H1 (cell line): ENCODE measurements at regions not wholly inside any gene's neighbourhood (a gene's known extent, or its start where the extent isn't known, plus 50 kb on each side); places are given as distances from the start of the nearest gene placed in this dataset.

ENCODE experiments used
- CTCF ChIA-PET: fragments of 300-600 bp; sonication (Branson Sonifier 250); formaldehyde crosslinking; loops from one replicate; lab custom pipeline; 2021; ENCODE audit not compliant: partially characterized antibody; lab: Charles Lee
- POLR2A ChIA-PET: fragments of 300-600 bp; sonication (Branson Sonifier 250); formaldehyde crosslinking; loops from one replicate; lab custom pipeline; 2021; ENCODE audit warnings: inconsistent platforms; ENCODE audit not compliant: partially characterized antibody; lab: Charles Lee
- DNase-seq, 2 experiments: peaks; one replicate each; pipeline versions ENCODE4 v3.0.0 to v3.0.0-alpha.2; 2010 to 2022; ENCODE audit warnings: low spot score in 2 of 2, low read depth in 1 of 2, mixed read lengths in 1 of 2
- FAIRE-seq: peaks from 2 replicates; lab custom pipeline; 2011; peaks lifted over from hg19 to GRCh38; lab: Jason Lieb, UNC
- H2AFZ ChIP-seq: 2 replicates; pipeline ENCODE4 v1.8.1; 2012; ENCODE audit warnings: low read length, inconsistent platforms
- H2AK5ac ChIP-seq: 2 replicates; pipeline ENCODE4 v1.6.1; 2013; ENCODE audit warnings: low read depth, low read length
- H2BK120ac ChIP-seq: replicated peaks from 2 replicates; pipeline ENCODE3; 2013; ENCODE audit warnings: low read depth, low read length, inconsistent platforms
- H2BK12ac ChIP-seq: 2 replicates; pipeline ENCODE4 v1.6.1; 2013; ENCODE audit warnings: low read depth, low read length
- H2BK15ac ChIP-seq: 2 replicates; pipeline ENCODE4 v1.6.1; 2013; ENCODE audit warnings: low read length
- H2BK20ac ChIP-seq: 2 replicates; pipeline ENCODE4 v1.6.1; 2013; ENCODE audit warnings: low read length
- H2BK5ac ChIP-seq: 2 replicates; pipeline ENCODE4 v1.6.1; 2013; ENCODE audit warnings: low read depth, low read length
- H3K14ac ChIP-seq: 2 replicates; pipeline ENCODE4 v1.6.1; 2013; ENCODE audit warnings: inconsistent platforms; ENCODE audit not compliant: insufficient read length
- H3K18ac ChIP-seq: 2 replicates; pipeline ENCODE4 v1.6.1; 2013; ENCODE audit warnings: low read length; ENCODE audit errors: extremely low read depth
- H3K23ac ChIP-seq: 2 replicates; pipeline ENCODE4 v1.6.1; 2013; ENCODE audit warnings: inconsistent platforms; ENCODE audit not compliant: insufficient read length
- H3K23me2 ChIP-seq: 2 replicates; pipeline ENCODE4 v1.6.1; 2013; ENCODE audit warnings: low read depth, low read length
- H3K27ac ChIP-seq: 2 replicates; pipeline ENCODE4 v1.6.1; 2011; ENCODE audit warnings: low read depth, low read length, inconsistent platforms
- H3K27me3 ChIP-seq, 4 experiments: replicated peaks in 1 of 4; 1 replicate in 1 of 4; 2 replicates in 3 of 4; pipeline versions ENCODE4 v1.6.1 to v1.8.1; 2011 to 2013; ENCODE audit warnings: low read length in 3 of 4, mild to moderate bottlenecking in 3 of 4, inconsistent platforms in 2 of 4, mixed read lengths in 2 of 4, moderate library complexity in 1 of 4; ENCODE audit not compliant: control insufficient read depth in 3 of 4, insufficient read depth in 3 of 4; ENCODE audit errors: extremely low read depth in 1 of 4
- H3K36me3 ChIP-seq, 4 experiments: 2 replicates each; pipeline versions ENCODE4 v1.6.1 to v1.8.1; 2011 to 2013; ENCODE audit warnings: mild to moderate bottlenecking in 4 of 4, low read length in 3 of 4, moderate library complexity in 2 of 4, control low read depth in 1 of 4, inconsistent platforms in 1 of 4; ENCODE audit not compliant: insufficient read depth in 4 of 4, control insufficient read depth in 2 of 4
- H3K4ac ChIP-seq: replicated peaks from 2 replicates; pipeline ENCODE3; 2013; ENCODE audit warnings: low read length, low read depth, mixed read lengths, inconsistent platforms; ENCODE audit not compliant: insufficient read length
- H3K4me1 ChIP-seq, 4 experiments: replicated peaks in 1 of 4; 1 replicate in 1 of 4; 2 replicates in 3 of 4; pipeline versions ENCODE4 v1.6.1 to v1.8.1; 2011 to 2013; ENCODE audit warnings: low read length in 3 of 4, inconsistent platforms in 2 of 4, mixed read lengths in 1 of 4; ENCODE audit not compliant: insufficient read depth in 4 of 4, control insufficient read depth in 3 of 4
- H3K4me2 ChIP-seq, 2 experiments: 2 replicates each; pipeline versions ENCODE4 v1.6.1 to v1.8.1; 2011 to 2013; ENCODE audit warnings: low read depth in 2 of 2, low read length in 2 of 2, control low read depth in 1 of 2, inconsistent platforms in 1 of 2, mild to moderate bottlenecking in 1 of 2; ENCODE audit not compliant: insufficient read depth in 1 of 2
- H3K4me3 ChIP-seq, 4 experiments: fragments of 200-600, 300-600 bp in 1 of 4; sonication (generic), shearing (Covaris generic), sonication (Bioruptor Twin) in 1 of 4; 2 replicates each; pipeline versions ENCODE4 v1.5.1 to v1.8.1; 2011 to 2016; ENCODE audit warnings: low read length in 4 of 4, low read depth in 3 of 4, control low read depth in 2 of 4, inconsistent platforms in 2 of 4, mild to moderate bottlenecking in 2 of 4, mixed read lengths in 1 of 4, moderate library complexity in 1 of 4; ENCODE audit not compliant: insufficient read depth in 2 of 4; ENCODE audit errors: extremely low read depth in 1 of 4
- H3K56ac ChIP-seq: replicated peaks from 2 replicates; pipeline ENCODE3; 2013; ENCODE audit warnings: low read depth, mild to moderate bottlenecking, mixed read lengths, low read length, inconsistent platforms; ENCODE audit not compliant: insufficient read length
- H3K79me1 ChIP-seq: 2 replicates; pipeline ENCODE4 v1.6.1; 2013; ENCODE audit warnings: low read depth, low read length, control low read depth
- H3K79me2 ChIP-seq, 2 experiments: 2 replicates each; pipeline versions ENCODE4 v1.6.1 to v1.8.1; 2012 to 2013; ENCODE audit warnings: low read length in 2 of 2, mild to moderate bottlenecking in 2 of 2, inconsistent platforms in 1 of 2; ENCODE audit not compliant: insufficient read depth in 2 of 2, control insufficient read depth in 1 of 2
- H3K9ac ChIP-seq, 4 experiments: replicated peaks in 1 of 4; 1 replicate in 1 of 4; 2 replicates in 3 of 4; pipeline versions ENCODE4 v1.6.1 to v1.8.1; 2011 to 2013; ENCODE audit warnings: low read depth in 3 of 4, low read length in 3 of 4, control low read depth in 2 of 4, mild to moderate bottlenecking in 2 of 4, moderate library complexity in 2 of 4, inconsistent platforms in 1 of 4; ENCODE audit errors: extremely low read depth in 1 of 4
- H3K9me3 ChIP-seq, 2 experiments: 2 replicates each; pipeline versions ENCODE4 v1.6.1 to v1.8.1; 2012 to 2013; ENCODE audit warnings: mild to moderate bottlenecking in 2 of 2, moderate library complexity in 2 of 2, control low read depth in 1 of 2, inconsistent platforms in 1 of 2, low read depth in 1 of 2, low read length in 1 of 2, mixed read lengths in 1 of 2; ENCODE audit not compliant: insufficient read depth in 2 of 2
- H4K20me1 ChIP-seq, 2 experiments: replicated peaks in 1 of 2; 2 replicates each; pipeline versions ENCODE3 to v1.8.1; 2011 to 2013; ENCODE audit warnings: inconsistent platforms in 2 of 2, low read length in 2 of 2, mild to moderate bottlenecking in 1 of 2; ENCODE audit not compliant: insufficient read depth in 2 of 2, control insufficient read depth in 1 of 2
- H4K5ac ChIP-seq: 2 replicates; pipeline ENCODE4 v1.6.1; 2013; ENCODE audit warnings: low read length, low read depth, mixed read lengths, inconsistent platforms; ENCODE audit not compliant: insufficient read length
- H4K8ac ChIP-seq: 2 replicates; pipeline ENCODE4 v1.8.0; 2013; ENCODE audit warnings: mild to moderate bottlenecking, moderate library complexity, low read length, inconsistent platforms; ENCODE audit not compliant: insufficient read depth; ENCODE audit errors: extremely low read depth
- H4K91ac ChIP-seq: replicated peaks from 2 replicates; pipeline ENCODE3; 2013; ENCODE audit warnings: low read length, mixed read lengths, inconsistent platforms; ENCODE audit not compliant: insufficient read length
- ASH2L ChIP-seq: fragments of 200-600, 300-600 bp; sonication (generic); IDR thresholded peaks from one replicate; pipeline ENCODE4 v1.7.1; 2017; ENCODE audit warnings: low read length
- EP300 ChIP-seq, 2 experiments: IDR thresholded peaks; 1 replicate in 1 of 2; 2 replicates in 1 of 2; pipeline ENCODE4 v1.6.1; 2011 to 2012; ENCODE audit warnings: low read depth in 2 of 2, low read length in 2 of 2, mild to moderate bottlenecking in 2 of 2, borderline replicate concordance in 1 of 2, inconsistent platforms in 1 of 2, moderate library complexity in 1 of 2
- EZH2 ChIP-seq: fragments of 200-600 bp; sonication (generic); IDR thresholded peaks from 2 replicates; pipeline ENCODE4 v1.7.1; 2012; ENCODE audit warnings: low read depth, mild to moderate bottlenecking, moderate library complexity, low read length, inconsistent platforms; ENCODE audit not compliant: severe bottlenecking
- FOSL1 ChIP-seq: IDR thresholded peaks from 2 replicates; pipeline ENCODE4 v1.6.1; 2011; ENCODE audit warnings: mild to moderate bottlenecking, low read depth, low read length, moderate library complexity; ENCODE audit not compliant: insufficient read depth
- HDAC6 ChIP-seq: IDR thresholded peaks from one replicate; pipeline ENCODE4 v1.7.1; 2012; ENCODE audit warnings: low read depth, mild to moderate bottlenecking, inconsistent platforms, low read length, moderate library complexity
- KDM5A ChIP-seq: fragments of 200-600 bp; IDR thresholded peaks from 2 replicates; pipeline ENCODE4 v1.7.1; 2012; ENCODE audit warnings: mild to moderate bottlenecking, low read length, inconsistent platforms, mixed read lengths
- POLR2AphosphoS5 ChIP-seq: IDR thresholded peaks from 2 replicates; pipeline ENCODE4 v1.6.1; 2011; ENCODE audit warnings: low read depth, low read length
- RBBP5 ChIP-seq: IDR thresholded peaks from 2 replicates; pipeline ENCODE4 v1.7.1; 2012; ENCODE audit warnings: low read depth, mild to moderate bottlenecking, inconsistent platforms, low read length, moderate library complexity, borderline replicate concordance
- SIX5 ChIP-seq: IDR thresholded peaks from 2 replicates; pipeline ENCODE4 v1.6.1; 2011; ENCODE audit warnings: mild to moderate bottlenecking, low read depth, low read length
- TAF7 ChIP-seq: optimal IDR thresholded peaks from 2 replicates; pipeline ENCODE3; 2011; ENCODE audit warnings: low read depth, mild to moderate bottlenecking, inconsistent platforms, low read length, moderate library complexity, borderline replicate concordance
- WGBS, 2 experiments: shearing (Covaris generic) in 1 of 2; methylation state at CpG; one replicate each; pipeline versions ENCODE4 v1.1.6 to v1.1.7; 2013 to 2015; ENCODE audit warnings: low lambda C conversion rate in 2 of 2, mixed read lengths in 2 of 2, inconsistent platforms in 1 of 2, low coverage in 1 of 2, missing lambda C conversion rate in 1 of 2; ENCODE audit not compliant: insufficient replicate concordance in 2 of 2, insufficient coverage in 1 of 2, insufficient read length in 1 of 2; ENCODE audit errors: extremely low coverage in 1 of 2, missing lambda C conversion rate in 1 of 2; 5-methylcytosine and 5-hydroxymethylcytosine counted together

GRCh38 chr2:60629801-60630385 is 76.4 kb upstream of the BCL11A start:
- H2BK12ac ChIP-seq: no peak overlapping the region
- H2BK5ac ChIP-seq: no peak overlapping the region
- DNase-seq (no peak), FAIRE-seq (no peak)
- ChIA-PET CTCF (interaction anchor here (1.2 to 3.5 kb wide), 3 partner anchors 10 to 19 kb away, joined by 3 to 18 read pairs (median 18); no protein-coding TSS in a partner anchor), POLR2A (no interaction called here)
- H2BK15ac ChIP-seq: no peak overlapping the region
- no peaks in the 10 kb centered on the region for H3K27me3 ChIP-seq
- no peak overlapping the region for H3K14ac ChIP-seq
- no peak overlapping the region for H2AK5ac ChIP-seq
- no peak overlapping the region for H4K91ac ChIP-seq
- no peak overlapping the region for H3K4ac ChIP-seq
- no peaks in the 10 kb centered on the region for H3K23me2 ChIP-seq
- H2BK120ac ChIP-seq: no peak overlapping the region
- no peak overlapping the region; the same call in 1 of the 2 replicates for H2AFZ ChIP-seq
- no peak overlapping the region for H3K4me3 ChIP-seq
- H3K79me1 ChIP-seq: no peaks in the 10 kb centered on the region
- H3K9ac ChIP-seq: no peak overlapping the region
- no peak overlapping the region for H4K8ac ChIP-seq
- H3K27ac ChIP-seq: no peak overlapping the region
- WGBS, 2 experiments: 90% methylated on average over 4 of the region's 4 CpGs; no CpG with 5 or more reads in 1 of the 2 experiments
- H4K5ac ChIP-seq: no peak overlapping the region
- H3K79me2 ChIP-seq: no peaks in the 10 kb centered on the region
- TF ChIP-seq TAF7: no peak
- no peak for TF ChIP-seq SIX5
- TF ChIP-seq EP300 (IDR thresholded peaks at IDR 0.05; ENCODE audit: borderline replicate concordance in 1 of 2, low read depth in 2 of 2, low read length in 2 of 2): no peak
- no peak for TF ChIP-seq KDM5A
- TF ChIP-seq FOSL1: no peak
- no peak for TF ChIP-seq ASH2L
- no peak for TF ChIP-seq POLR2AphosphoS5
- no peak for TF ChIP-seq EZH2
- TF ChIP-seq HDAC6: no peak
- no peak for TF ChIP-seq RBBP5
- H2BK20ac ChIP-seq: no peak overlapping the region
- H4K20me1 ChIP-seq: no peaks in the 10 kb centered on the region
- no peaks in the 10 kb centered on the region for H3K36me3 ChIP-seq
- H3K56ac ChIP-seq: no peak overlapping the region
- H3K4me2 ChIP-seq: no peak overlapping the region
- no peaks in the 10 kb centered on the region for H3K9me3 ChIP-seq
- H3K23ac ChIP-seq: no peak overlapping the region
- no peaks in the 10 kb centered on the region; a peak in 1 of 7 replicates for H3K4me1 ChIP-seq
- H3K18ac ChIP-seq: no peak overlapping the region
